Fibroblast of villous mesenchyme (primary cell): ENCODE measurements at regions not wholly inside any gene's neighbourhood (a gene's known extent, or its start where the extent isn't known, plus 50 kb on each side); places are given as distances from the start of the nearest gene placed in this dataset.

Experiments used
- DNase-seq: peaks from one replicate; pipeline ENCODE4 v3.0.0-alpha.2; 2010; ENCODE audit warnings: low read depth
- H3K4me3 ChIP-seq: 2 replicates; pipeline ENCODE4 v1.5.1; 2011; ENCODE audit warnings: low read depth, mild to moderate bottlenecking, low read length
- TF ChIP-seq, protein P1 (sequence below): IDR thresholded peaks from 2 replicates; pipeline ENCODE4 v1.5.1; 2012; ENCODE audit warnings: low read depth, mild to moderate bottlenecking, low read length; ENCODE audit not compliant: insufficient read depth

GRCh38 chr18:51401912-51402311 is 204.4 kb upstream of the MEX3C start:
- TF ChIP-seq, protein P1, sequence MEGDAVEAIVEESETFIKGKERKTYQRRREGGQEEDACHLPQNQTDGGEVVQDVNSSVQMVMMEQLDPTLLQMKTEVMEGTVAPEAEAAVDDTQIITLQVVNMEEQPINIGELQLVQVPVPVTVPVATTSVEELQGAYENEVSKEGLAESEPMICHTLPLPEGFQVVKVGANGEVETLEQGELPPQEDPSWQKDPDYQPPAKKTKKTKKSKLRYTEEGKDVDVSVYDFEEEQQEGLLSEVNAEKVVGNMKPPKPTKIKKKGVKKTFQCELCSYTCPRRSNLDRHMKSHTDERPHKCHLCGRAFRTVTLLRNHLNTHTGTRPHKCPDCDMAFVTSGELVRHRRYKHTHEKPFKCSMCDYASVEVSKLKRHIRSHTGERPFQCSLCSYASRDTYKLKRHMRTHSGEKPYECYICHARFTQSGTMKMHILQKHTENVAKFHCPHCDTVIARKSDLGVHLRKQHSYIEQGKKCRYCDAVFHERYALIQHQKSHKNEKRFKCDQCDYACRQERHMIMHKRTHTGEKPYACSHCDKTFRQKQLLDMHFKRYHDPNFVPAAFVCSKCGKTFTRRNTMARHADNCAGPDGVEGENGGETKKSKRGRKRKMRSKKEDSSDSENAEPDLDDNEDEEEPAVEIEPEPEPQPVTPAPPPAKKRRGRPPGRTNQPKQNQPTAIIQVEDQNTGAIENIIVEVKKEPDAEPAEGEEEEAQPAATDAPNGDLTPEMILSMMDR: no peak
- no peak overlapping the region for H3K4me3 ChIP-seq
- DNase-seq: no peak

- no peak overlapping the region for H3K4me3 ChIP-seq
- DNase-seq: no peak
- TF ChIP-seq, protein P1: no peak
Observed at GRCh38 chr18:51404620-51405019, 207.1 kb upstream of the MEX3C start.

GRCh38 chr18:51405683-51406477 is 208.4 kb upstream of the MEX3C start:
- DNase-seq: no peak
- TF ChIP-seq, protein P1: no peak
- H3K4me3 ChIP-seq: no peak overlapping the region

DNA sequence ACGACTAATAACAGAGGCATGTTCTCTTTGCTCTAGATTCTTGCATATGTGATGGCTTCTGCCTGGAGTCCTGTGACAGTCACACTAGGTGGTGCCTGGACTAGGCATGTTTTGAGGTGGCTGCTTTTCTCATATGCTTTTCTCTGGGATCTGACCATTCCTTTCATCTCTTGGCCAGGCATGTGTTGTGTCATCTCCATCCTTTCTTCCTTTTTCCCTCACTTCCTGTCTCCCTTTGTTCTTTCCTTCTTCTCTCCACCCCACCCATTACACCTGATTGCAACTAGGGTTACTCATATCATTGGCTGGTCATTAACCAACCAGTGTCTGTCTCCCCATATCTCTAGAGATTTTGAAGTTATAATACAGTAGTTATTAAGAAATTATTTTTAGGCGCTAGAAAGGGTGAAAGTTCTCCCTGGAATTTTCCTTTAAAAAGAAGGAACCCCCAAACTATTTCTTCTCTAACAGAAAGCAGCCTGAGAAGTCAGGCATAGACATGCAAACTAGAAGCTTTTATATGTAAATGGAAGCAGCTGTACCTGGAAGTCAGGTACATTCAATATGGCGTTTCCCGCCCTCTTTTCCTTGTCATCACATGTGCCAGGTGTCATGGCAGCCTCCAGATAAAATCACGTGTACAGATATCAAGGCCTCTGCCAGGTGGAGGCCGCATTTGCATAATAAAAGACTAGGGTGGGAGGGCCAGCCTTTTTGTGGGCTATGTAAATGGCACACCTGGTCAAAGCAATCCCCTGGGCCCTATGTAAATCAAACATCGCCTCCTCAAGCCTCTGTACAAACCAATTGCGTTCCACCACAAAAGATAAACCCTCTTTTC is 220.4 kb upstream of the MEX3C start:
- TF ChIP-seq, protein P1: no peak
- no peak for DNase-seq
- H3K4me3 ChIP-seq: no peak overlapping the region

DNA sequence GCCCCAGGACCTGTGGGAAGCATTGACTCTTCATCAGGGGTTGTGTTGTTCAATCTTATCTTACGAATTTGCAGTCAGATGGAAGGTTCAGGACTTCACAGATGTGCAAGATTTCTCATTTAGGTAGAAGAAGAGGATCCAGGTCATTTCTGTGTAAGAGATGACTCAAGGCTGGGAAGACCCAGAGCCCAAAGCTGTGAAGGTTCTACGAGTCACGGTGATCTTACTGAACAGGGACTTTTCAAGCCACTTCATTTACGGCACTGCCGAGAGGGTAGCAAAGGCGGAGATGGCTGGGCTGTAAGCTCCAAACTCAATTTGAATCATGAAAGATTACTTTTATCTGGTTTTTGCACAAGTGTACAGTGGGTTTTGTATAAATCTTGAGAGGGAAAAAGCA is 228.0 kb upstream of the MEX3C start:
- no peak for DNase-seq
- H3K4me3 ChIP-seq: no peak overlapping the region
- TF ChIP-seq, protein P1: no peak

DNA sequence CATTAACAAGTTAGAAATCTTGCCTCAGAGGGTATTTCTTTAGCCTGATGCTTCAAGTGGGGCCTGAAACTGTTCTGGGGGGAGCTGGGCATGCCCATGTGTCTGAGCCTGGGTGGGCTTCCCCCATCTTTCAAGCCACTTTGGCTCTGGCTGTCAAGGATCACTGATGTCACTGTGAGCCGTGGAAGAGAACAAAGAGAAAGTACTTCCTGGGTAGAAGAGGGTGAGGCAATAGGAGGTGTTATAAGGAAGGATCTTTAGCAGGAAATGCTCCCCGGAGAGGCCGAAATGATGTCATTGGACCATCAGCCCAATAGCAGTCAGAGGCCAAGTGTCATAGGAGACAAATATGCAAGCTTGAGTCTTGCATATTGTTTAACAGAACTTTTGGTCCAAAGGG is 228.4 kb upstream of the MEX3C start:
- H3K4me3 ChIP-seq: no peak overlapping the region
- TF ChIP-seq, protein P1: no peak
- DNase-seq: no peak
